PC-9 (cell line): ENCODE measurements at regions not wholly inside any gene's neighbourhood (a gene's known extent, or its start where the extent isn't known, plus 50 kb on each side); places are given as distances from the start of the nearest gene placed in this dataset.
"Not testable (repeated sequence)": the region's sequence is repeated elsewhere in the genome, so short reads cannot be mapped to it uniquely, and the experiment has no call there.

ENCODE experiments used
- BruUV-seq: library from RNA; stranded (reverse); fragments of 400-500 nt; replicated peaks from 2 replicates; lab custom pipeline; 2021; lab: Mats Ljungman, UMichigan
- CTCF ChIA-PET: fragments of 300-600 bp; sonication (Branson Sonifier 250); formaldehyde crosslinking; loops from one replicate; lab custom pipeline; 2022; ENCODE audit warnings: antibody characterized with exemption; lab: Charles Lee
- POLR2A ChIA-PET: fragments of 300-600 bp; sonication (Branson Sonifier 250); formaldehyde crosslinking; loops from one replicate; lab custom pipeline; 2022; ENCODE audit warnings: antibody characterized with exemption; ENCODE audit not compliant: unreplicated experiment; lab: Charles Lee
- DNase-seq, 2 experiments: peaks; one replicate each; pipeline versions ENCODE4 v3.0.0 to v3.0.0-alpha.2; 2015 to 2022; ENCODE audit warnings: mixed read lengths in 1 of 2
- H2AFZ ChIP-seq: fragments of 200-600 bp; sonication (generic); 2 replicates; pipeline ENCODE4 v1.8.1; 2017; ENCODE audit warnings: antibody characterized with exemption
- H3F3A ChIP-seq: fragments of 200-600 bp; sonication (generic); 2 replicates; pipeline ENCODE4 v1.8.1; 2017; ENCODE audit warnings: antibody characterized with exemption, mild to moderate bottlenecking, low read depth; ENCODE audit not compliant: insufficient read depth
- H3K27ac ChIP-seq: fragments of 200-600 bp; sonication (generic); 2 replicates; pipeline ENCODE4 v1.6.1; 2016; ENCODE audit warnings: mixed run types
- H3K27me3 ChIP-seq: fragments of 200-600 bp; sonication (generic); 2 replicates; pipeline ENCODE4 v1.6.1; 2016; ENCODE audit warnings: low read depth, mixed run types; ENCODE audit not compliant: insufficient read depth
- H3K36me3 ChIP-seq: fragments of 200-600 bp; sonication (generic); 2 replicates; pipeline ENCODE4 v1.6.1; 2016; ENCODE audit warnings: low read depth, mixed run types
- H3K4me1 ChIP-seq: fragments of 200-600 bp; sonication (generic); replicated peaks from 2 replicates; pipeline ENCODE4 v1.6.1; 2016; ENCODE audit warnings: mixed run types; ENCODE audit not compliant: insufficient read depth
- H3K4me2 ChIP-seq: fragments of 200-600 bp; sonication (generic); 2 replicates; pipeline ENCODE4 v1.6.1; 2017; ENCODE audit warnings: mixed run types
- H3K4me3 ChIP-seq: fragments of 200-600 bp; sonication (generic); 2 replicates; pipeline ENCODE4 v1.6.1; 2016; ENCODE audit warnings: mixed run types
- H3K79me2 ChIP-seq: fragments of 200-600 bp; sonication (generic); 2 replicates; pipeline ENCODE4 v1.6.1; 2017; ENCODE audit warnings: low read depth, mixed run types
- H3K9me2 ChIP-seq: fragments of 200-600 bp; sonication (generic); 2 replicates; pipeline ENCODE4 v1.8.1; 2017; ENCODE audit warnings: mild to moderate bottlenecking; ENCODE audit not compliant: insufficient read depth
- H3K9me3 ChIP-seq: fragments of 200-600 bp; sonication (generic); 2 replicates; pipeline ENCODE4 v1.8.1; 2016; ENCODE audit warnings: low read depth; ENCODE audit not compliant: insufficient read depth
- H4K20me1 ChIP-seq: fragments of 200-600 bp; sonication (generic); 2 replicates; pipeline ENCODE4 v1.8.1; 2017; ENCODE audit not compliant: insufficient read depth
- EZH2 ChIP-seq: fragments of 200-600 bp; sonication (generic); IDR thresholded peaks from 2 replicates; pipeline ENCODE4 v1.8.0; 2017; ENCODE audit warnings: antibody characterized with exemption, low read depth
- intact Hi-C: fragments of 100-400 bp; cut with micrococcal nuclease; formaldehyde crosslinking; loops from one replicate; pipeline ENCODE4 v1.10.0; 2022; ENCODE audit not compliant: unreplicated experiment
- TF ChIP-seq, protein P1 (sequence below): fragments of 200-600 bp; sonication (generic); conservative IDR thresholded peaks from 2 replicates; pipeline ENCODE4 v1.6.1; 2017; ENCODE audit warnings: mixed run types, antibody characterized with exemption, mild to moderate bottlenecking, moderate library complexity

DNA sequence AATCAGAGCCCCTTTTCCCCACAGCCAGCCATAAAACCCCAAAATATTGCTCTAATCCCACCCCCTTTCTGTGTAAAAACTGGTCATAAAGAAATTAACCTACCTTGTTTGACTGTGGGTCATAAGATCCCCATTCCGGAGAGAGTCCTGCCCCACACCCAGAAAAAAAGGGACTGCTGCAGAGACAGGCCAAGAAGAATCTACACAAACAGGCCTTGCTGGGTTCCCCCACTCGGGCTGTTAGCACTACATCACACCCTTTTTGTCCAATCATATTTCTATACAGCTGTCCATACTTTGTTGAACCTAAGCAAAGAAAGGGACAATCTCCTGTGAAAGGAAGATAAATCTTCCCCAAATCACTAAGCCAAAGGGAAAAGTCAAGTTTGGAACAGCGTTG is 84.4 kb upstream of the MFGE8 start:
- Histone ChIP-seq H3K27me3 (no peaks in the 10 kb centered on the region), H3K9me3 (no peaks in the 10 kb centered on the region), H3F3A (no peaks in the 10 kb centered on the region), H3K9me2 (no peaks in the 10 kb centered on the region), H3K27ac (no peak overlapping the region), H2AFZ (no peak overlapping the region), H3K36me3 (no peaks in the 10 kb centered on the region), H3K4me3 (no peak overlapping the region), H3K4me1 (no peaks in the 10 kb centered on the region), H3K4me2 (no peak overlapping the region), H3K79me2 (no peaks in the 10 kb centered on the region), H4K20me1 (no peaks in the 10 kb centered on the region)
- no TSS peak for BruUV-seq
- TF ChIP-seq, protein P1, sequence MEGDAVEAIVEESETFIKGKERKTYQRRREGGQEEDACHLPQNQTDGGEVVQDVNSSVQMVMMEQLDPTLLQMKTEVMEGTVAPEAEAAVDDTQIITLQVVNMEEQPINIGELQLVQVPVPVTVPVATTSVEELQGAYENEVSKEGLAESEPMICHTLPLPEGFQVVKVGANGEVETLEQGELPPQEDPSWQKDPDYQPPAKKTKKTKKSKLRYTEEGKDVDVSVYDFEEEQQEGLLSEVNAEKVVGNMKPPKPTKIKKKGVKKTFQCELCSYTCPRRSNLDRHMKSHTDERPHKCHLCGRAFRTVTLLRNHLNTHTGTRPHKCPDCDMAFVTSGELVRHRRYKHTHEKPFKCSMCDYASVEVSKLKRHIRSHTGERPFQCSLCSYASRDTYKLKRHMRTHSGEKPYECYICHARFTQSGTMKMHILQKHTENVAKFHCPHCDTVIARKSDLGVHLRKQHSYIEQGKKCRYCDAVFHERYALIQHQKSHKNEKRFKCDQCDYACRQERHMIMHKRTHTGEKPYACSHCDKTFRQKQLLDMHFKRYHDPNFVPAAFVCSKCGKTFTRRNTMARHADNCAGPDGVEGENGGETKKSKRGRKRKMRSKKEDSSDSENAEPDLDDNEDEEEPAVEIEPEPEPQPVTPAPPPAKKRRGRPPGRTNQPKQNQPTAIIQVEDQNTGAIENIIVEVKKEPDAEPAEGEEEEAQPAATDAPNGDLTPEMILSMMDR = no peak
- no peak for TF ChIP-seq EZH2
- CTCF ChIA-PET = interaction anchor here (0.6 kb wide), 1 partner anchor 9 kb away, joined by 3 read pairs; no protein-coding TSS in a partner anchor
- intact Hi-C loops = no loop called here
- POLR2A ChIA-PET = no interaction called here
- no peak for DNase-seq

DNA sequence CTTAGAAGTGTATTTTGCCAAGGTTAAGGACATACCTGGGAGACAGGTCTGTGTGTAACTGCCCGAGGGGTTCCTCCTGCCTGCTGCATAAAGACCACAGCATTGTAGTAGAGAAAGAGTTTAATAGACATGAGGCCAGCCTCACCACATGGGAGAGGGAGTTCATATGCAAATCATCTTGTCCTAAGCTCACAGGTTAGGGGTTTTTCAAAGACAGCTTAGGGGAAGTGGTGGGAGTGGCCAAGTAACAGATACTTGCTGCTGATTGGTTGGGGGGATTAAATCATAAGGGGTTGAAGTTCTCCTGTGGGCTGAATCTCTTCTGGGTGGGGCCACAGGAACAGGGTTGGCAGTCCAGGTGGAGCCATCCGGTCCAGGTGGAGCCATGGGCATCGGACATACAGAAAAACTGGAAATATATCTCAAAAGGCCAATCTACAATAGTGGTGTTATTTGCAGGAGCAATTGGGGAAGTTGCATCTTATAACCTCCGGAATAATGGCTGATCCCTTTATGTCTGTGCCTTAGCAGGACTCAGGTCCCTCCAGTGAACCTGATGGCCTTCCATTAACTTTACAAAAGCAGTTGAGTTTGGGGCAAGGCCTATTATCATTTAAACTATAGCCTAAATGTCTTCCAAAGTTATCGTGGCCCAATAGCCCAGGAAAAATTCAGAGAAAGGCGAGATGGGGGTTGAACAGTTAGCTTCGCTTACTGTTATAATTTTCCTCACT is 86.0 kb upstream of the MFGE8 start:
- Histone ChIP-seq H3F3A (no peaks in the 10 kb centered on the region), H4K20me1 (no peaks in the 10 kb centered on the region), H3K4me3 (no peak overlapping the region), H3K79me2 (no peaks in the 10 kb centered on the region), H3K27me3 (no peaks in the 10 kb centered on the region), H3K4me1 (no peaks in the 10 kb centered on the region), H3K9me2 (no peaks in the 10 kb centered on the region), H2AFZ (no peak overlapping the region), H3K4me2 (no peak overlapping the region), H3K27ac (no peak overlapping the region), H3K36me3 (no peaks in the 10 kb centered on the region), H3K9me3 (no peaks in the 10 kb centered on the region)
- DNase-seq = no peak
- intact Hi-C loops = no loop called here
- no TSS peak for BruUV-seq
- TF ChIP-seq, protein P1 = no peak
- TF ChIP-seq EZH2 = no peak
- CTCF ChIA-PET = no interaction called here
- POLR2A ChIA-PET = no interaction called here

- POLR2A ChIA-PET, DNase-seq, intact Hi-C loops, H3K9me2 ChIP-seq, H3K27ac ChIP-seq, H2AFZ ChIP-seq, H3K9me3 ChIP-seq, BruUV-seq, H3K4me2 ChIP-seq, H4K20me1 ChIP-seq, H3K79me2 ChIP-seq, H3K4me1 ChIP-seq, H3F3A ChIP-seq, H3K36me3 ChIP-seq, H3K4me3 ChIP-seq, H3K27me3 ChIP-seq: not testable (repeated sequence)
- CTCF ChIA-PET = interaction anchor here (0.6 kb wide), 3 partner anchors 15 to 391 kb away, joined by 3 to 7 read pairs (median 5); no protein-coding TSS in a partner anchor
Measured at GRCh38 chr15:89001708-89002275, 86.5 kb upstream of the ABHD2 start.
